ENCODE measurements at regions not wholly inside any gene's neighbourhood (a gene's known extent, or its start where the extent isn't known, plus 50 kb on each side); places are given as distances from the start of the nearest gene placed in this dataset.

GRCh38 chr11:116162086-116162885, 610.5 kb downstream of the BUD13 start:
- no peak for DNase-seq

GRCh38 chr11:116148645-116149044, 624.1 kb downstream of the BUD13 start:
- DNase-seq: no peak

GRCh38 chr11:116148056-116148455, 624.7 kb downstream of the BUD13 start:
- DNase-seq: peak; percentile 17

DNA sequence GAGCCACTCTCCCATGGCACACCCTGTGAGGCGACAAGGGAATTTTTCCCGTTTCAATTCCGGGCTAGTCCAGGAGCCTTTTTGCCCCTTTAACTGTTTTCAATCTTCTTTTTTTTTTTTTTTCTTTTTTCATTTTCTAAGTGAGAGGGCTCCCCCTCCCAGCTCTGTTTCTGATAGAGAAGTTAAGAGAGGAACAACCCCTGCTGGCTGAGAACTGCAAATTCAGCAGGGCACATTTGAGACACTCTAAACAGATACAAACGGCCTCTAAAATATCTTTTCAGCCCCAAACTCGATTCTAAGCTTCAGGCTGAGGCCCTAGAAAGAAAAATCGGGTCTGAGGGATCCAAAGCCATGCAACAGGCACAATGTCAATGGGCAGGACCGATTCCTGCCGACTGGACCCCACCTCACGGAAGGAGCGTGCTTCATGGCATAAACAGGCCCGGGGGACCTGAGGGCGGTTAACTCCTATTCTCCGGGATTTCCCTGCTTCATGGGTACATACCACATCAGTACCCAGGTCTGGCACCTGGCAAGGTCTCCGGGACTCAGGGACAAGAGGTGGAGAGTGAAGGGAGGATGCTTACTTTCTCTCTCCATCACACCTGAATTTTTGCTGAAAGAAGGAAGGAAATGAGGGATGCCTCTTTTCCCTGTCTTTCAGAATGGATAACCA, 627.5 kb downstream of the BUD13 start:
- no peak for DNase-seq

- DNase-seq: no peak
Observed at GRCh38 chr11:116144387-116144958, 628.3 kb downstream of the BUD13 start.

DNA sequence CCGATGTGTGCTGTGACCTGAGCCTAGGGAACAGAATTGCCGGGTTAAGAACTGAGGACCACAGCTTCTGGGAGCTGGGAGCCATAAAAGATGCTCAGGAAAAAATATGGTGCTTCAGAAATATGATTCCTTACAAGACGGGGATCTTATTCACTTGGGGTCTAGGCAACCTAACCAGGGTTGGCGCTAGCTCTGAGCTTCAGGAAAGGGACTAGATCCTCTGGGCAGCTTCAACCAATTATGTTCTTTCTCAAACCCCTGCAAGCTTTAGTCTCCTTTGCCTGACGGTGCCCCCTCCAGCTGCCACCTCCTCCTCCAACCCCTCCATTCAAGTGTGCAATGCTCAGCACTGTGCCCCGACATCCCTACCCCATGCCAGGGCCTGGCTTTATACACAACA, 634.1 kb upstream of the CADM1 start:
- no peak for DNase-seq

DNA sequence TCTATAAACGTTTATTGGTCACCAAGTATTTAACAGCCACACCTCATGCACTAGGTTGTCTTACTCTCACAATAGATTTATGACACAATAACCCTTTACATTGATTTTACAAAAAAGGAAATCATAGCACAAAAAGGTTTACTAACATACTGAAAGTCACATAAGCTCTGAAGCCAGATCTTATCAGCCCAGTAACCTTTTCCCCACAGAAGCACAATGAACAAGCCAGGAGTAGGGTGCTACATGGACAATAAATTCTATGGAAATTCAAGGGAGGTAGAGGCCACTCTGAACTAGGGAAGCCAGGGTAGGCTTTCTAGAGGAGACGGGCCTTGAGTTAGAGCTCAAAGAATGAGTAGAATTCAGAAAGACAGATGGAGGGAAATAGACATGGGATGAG, 633.5 kb upstream of the CADM1 start:
- DNase-seq: no peak

GRCh38 chr11:116136987-116137674, 632.9 kb upstream of the CADM1 start:
- DNase-seq: no peak

DNA sequence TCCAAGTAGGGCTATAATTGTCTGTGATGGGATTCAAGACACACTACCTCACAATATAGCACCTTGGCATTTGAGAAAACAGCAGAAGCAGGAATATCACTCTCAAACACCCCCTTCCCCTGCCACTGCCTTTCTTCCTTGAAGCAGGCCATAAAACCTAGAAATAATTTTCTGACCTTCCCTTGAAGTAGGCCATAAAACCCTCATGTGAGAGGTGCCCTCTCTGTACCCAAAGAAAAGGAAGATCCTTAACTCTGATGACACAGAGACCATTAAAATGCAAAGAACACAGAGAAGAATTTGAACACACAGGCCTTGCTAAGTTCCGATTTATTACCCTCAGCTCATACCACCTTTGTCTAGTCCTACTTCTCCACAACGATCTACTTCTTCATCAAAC, 631.7 kb upstream of the CADM1 start:
- no peak for DNase-seq

DNA sequence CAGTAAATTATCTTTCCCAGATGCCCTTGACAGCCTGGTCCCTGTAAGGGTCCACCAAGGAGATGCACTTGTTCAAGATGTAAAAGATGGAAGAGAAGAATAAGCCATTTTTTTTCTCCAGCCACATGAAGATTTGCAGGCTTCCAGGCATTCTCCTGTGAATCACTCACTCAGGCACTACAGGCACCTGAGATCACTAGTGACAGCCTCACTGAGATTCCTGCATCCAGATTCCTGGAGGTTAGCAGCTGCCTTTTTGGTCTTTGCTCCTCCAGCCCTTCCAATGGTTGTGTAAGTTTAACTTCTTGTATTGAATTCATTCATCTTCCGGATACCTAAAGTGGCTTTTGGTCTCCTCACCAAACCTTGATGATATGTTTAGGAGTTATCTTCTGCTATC, 630.2 kb upstream of the CADM1 start:
- DNase-seq: no peak

DNA sequence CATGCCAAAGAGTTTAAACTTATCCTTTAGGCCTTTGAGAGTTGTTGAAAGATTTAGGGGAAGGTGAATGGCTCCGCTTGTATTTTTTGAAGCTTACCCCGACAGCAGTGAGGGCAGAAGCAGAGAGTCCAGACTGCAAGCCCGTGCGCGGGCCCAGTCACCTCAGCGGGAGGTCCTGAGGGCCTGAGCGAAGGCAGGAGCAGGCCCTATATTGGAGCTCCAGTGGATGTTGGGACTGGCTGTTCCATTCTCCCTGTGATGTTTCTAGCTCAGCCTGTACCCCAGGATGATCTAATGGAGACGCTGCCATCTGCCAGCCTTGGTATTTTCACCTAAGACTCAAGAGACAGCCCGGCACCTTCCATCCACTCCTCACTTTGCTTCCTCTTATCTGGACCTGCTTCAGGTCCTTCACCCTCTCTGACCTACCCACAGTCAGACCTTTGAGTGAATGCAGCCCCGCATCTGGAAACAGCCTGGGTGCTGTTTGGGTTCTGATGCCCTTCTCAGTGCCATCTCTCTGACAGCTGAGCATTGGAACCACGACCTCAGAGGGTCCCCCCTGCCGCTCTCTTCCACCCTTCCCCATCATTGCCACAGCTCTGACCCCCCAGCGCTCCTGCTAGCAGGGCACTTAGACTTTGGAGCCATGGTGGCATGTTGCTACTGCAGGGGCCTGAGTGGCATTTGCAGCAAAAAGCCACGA, 628.2 kb upstream of the CADM1 start:
- DNase-seq: no peak

- DNase-seq: no peak
Observed at GRCh38 chr11:116130122-116130521, 625.9 kb upstream of the CADM1 start.

GRCh38 chr11:116129456-116129855, 625.2 kb upstream of the CADM1 start:
- no peak for DNase-seq

DNA sequence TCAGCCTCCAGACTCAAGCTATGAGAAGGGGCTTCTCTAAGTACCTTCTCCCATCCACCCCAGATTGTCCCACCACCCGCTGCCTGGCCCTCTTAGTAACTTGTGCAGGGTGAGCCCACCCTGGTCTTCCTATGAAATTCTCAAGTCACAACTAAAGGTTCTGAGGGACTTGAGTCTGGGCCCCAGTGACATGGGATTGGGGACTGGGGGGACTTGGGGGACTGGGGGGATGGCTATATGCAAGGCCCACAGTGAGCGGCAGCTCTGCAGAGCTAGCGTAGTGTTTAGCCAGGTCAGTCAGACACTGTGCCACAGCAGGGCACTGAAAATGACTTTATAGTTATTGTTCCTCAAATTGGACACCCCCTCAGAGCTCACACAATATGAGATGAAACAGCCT, 622.3 kb upstream of the CADM1 start:
- no peak for DNase-seq

- DNase-seq: no peak
Observed at GRCh38 chr11:116124922-116125714, 620.9 kb upstream of the CADM1 start.

DNA sequence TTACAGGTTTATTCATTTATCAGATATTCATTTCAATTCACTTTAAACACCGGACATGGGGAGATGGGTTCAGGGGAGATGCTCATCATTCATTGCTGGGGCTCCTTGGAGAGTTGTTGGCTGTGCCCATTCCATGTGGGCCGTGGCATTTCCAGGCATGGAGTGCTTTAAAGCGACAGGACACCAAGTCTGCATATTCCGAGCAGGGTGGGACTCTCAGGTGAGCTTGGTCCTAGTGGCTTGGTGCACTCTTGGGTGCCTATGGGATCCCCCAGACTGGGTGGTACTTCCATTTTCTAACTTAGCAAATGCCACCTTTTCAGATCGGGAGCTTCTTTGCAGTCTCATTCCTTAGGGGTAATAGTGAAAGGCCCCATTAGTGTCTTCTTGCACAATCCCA, 619.5 kb upstream of the CADM1 start:
- DNase-seq: no peak

DNA sequence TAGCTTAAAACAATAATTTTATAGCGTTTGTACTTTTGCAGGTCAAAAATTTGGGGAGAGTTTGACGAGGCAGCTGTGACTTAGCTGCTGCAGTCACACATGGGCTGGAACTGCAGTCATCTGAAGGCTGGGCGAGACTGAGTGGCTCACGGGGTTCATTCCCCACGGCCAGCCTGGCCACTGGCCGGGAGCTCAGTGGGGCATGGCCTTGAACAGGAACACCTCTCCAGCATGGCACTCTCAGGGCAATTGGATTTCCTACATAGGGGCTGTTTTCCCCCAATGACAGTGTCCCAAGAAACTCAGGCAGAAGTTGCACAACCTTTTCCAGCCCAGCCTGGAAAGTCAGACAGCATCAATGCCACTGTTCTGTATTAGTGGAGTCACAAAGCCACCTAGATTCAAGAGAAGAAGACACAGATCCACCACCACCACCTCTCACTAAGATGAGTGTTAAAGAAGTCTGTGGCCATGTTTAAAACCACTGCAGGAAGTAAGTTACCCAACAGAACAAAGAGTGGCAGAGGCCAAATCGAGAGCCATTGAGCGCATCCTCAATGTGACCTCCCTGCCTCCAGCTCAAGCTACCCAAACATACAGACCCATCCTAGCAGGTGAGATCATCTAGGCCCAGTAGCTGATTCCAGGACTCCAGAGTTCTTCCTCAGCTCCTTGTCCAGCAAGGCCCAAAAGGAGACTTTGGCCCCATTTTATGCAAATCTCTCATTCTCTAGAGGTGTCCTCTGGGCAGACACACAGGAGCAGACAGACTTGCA, 618.7 kb upstream of the CADM1 start:
- DNase-seq: no peak

GRCh38 chr11:116119158-116119557, 614.9 kb upstream of the CADM1 start:
- no peak for DNase-seq

GRCh38 chr11:116118138-116118470, 613.9 kb upstream of the CADM1 start:
- DNase-seq: no peak

DNA sequence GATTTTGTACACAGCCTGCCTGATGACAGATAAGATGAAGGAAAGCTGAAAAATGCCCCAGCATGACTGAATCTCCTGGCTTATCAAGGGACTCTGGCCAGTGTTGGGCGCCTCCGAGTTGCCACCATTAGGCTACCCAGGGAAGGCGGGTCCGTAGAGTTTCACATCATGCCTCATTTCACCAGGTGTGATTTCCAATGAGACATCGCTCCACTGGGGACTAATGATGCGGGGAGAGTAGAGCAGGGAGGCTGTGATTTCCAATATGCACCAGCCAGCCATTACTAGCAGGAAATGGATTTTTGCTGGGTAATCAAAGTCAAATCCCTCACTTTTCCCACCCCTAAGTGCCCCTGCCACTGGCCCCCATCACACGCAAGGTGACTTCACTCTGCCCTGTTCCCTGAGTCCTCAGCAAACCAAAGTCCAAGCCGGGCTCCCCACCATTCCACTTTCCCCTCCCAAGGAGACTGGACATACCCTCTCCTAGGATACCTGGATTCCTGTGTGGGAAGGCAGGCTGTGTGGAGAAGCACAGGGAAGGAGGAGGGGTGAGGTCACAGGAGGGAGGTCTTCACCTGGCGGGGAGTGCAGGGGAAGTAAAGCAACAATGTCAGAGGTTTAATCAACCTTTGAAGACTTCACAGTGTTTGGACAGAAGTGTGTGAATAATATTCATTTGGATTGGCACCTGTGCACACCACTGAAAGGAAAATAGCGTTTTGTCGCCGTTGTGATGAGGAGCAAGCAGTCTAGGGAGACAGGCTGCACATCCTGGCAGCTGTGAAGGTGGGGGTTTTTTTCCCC, 613.3 kb upstream of the CADM1 start:
- DNase-seq: no peak
